Vagina (tissue), 2 donors: ENCODE measurements at regions not wholly inside any gene's neighbourhood (a gene's known extent, or its start where the extent isn't known, plus 50 kb on each side); places are given as distances from the start of the nearest gene placed in this dataset.

Source experiments
- DNase-seq, 2 donors: peaks; one replicate each; pipeline ENCODE4 v3.0.0-alpha.2; 2017; ENCODE audit errors: extremely low spot score in 2 of 2
- H3K27ac ChIP-seq: fragments of 200-600 bp; sonication (generic); one replicate; pipeline ENCODE4 v1.5.1; 2019
- H3K27me3 ChIP-seq: fragments of 200-600 bp; sonication (generic); one replicate; pipeline ENCODE4 v1.5.1; 2019
- H3K36me3 ChIP-seq, 2 donors: fragments of 200-600 bp; sonication (generic); one replicate each; pipeline ENCODE4 v1.5.1; 2017 to 2019
- H3K4me1 ChIP-seq: fragments of 200-600 bp; sonication (generic); one replicate; pipeline ENCODE4 v1.5.1; 2019
- H3K4me3 ChIP-seq, 2 donors: fragments of 200-600 bp; sonication (generic); 1 replicate in 1 of 2; 2 replicates in 1 of 2; pipeline ENCODE4 v1.5.1; 2016 to 2019
- H3K9me3 ChIP-seq: fragments of 200-600 bp; sonication (generic); one replicate; pipeline ENCODE4 v1.5.1; 2019
- POLR2A ChIP-seq, 2 donors: fragments of 450-650 bp; IDR thresholded peaks; one replicate each; pipeline ENCODE4 v1.6.1; 2017; ENCODE audit warnings: antibody characterized with exemption in 2 of 2, mild to moderate bottlenecking in 2 of 2, moderate library complexity in 2 of 2
- POLR2AphosphoS5 ChIP-seq, 2 donors: sonication (generic); formaldehyde crosslinking; IDR thresholded peaks; one replicate each; pipeline ENCODE4 v1.9.0; 2017; ENCODE audit warnings: antibody characterized with exemption in 2 of 2, mild to moderate bottlenecking in 2 of 2, low read depth in 1 of 2; ENCODE audit not compliant: insufficient read depth in 1 of 2
- intact Hi-C: fragments of 100-400 bp; cut with DNase I; formaldehyde crosslinking; loops from one replicate; pipeline ENCODE4 v1.15.1; 2023
- TF ChIP-seq, protein P1 (sequence below), 3 experiments: fragments of 450-650 bp in 2 of 3; fragments of 200-600 bp in 1 of 3; sonication (generic) in 1 of 3; IDR thresholded peaks; one replicate each; pipeline ENCODE4 v1.5.1; 2017 to 2019; ENCODE audit warnings: antibody characterized with exemption in 3 of 3, mild to moderate bottlenecking in 2 of 3, moderate library complexity in 2 of 3

- H3K4me1 ChIP-seq: peaks cover 16% of the 10 kb centered on the region
- H3K36me3 ChIP-seq: no peaks in the 10 kb centered on the region
- H3K4me3 ChIP-seq: no peak overlapping the region
- no peak overlapping the region for H3K27ac ChIP-seq
- no peaks in the 10 kb centered on the region for H3K27me3 ChIP-seq
- DNase-seq: no peak
- intact Hi-C loops: no loop called here
- TF ChIP-seq POLR2AphosphoS5 (IDR thresholded peaks at IDR 0.05; ENCODE audit: insufficient read depth in 1 of 2, low read depth in 1 of 2) (no peak), POLR2A (IDR thresholded peaks at IDR 0.05) (no peak)
- TF ChIP-seq, protein P1, sequence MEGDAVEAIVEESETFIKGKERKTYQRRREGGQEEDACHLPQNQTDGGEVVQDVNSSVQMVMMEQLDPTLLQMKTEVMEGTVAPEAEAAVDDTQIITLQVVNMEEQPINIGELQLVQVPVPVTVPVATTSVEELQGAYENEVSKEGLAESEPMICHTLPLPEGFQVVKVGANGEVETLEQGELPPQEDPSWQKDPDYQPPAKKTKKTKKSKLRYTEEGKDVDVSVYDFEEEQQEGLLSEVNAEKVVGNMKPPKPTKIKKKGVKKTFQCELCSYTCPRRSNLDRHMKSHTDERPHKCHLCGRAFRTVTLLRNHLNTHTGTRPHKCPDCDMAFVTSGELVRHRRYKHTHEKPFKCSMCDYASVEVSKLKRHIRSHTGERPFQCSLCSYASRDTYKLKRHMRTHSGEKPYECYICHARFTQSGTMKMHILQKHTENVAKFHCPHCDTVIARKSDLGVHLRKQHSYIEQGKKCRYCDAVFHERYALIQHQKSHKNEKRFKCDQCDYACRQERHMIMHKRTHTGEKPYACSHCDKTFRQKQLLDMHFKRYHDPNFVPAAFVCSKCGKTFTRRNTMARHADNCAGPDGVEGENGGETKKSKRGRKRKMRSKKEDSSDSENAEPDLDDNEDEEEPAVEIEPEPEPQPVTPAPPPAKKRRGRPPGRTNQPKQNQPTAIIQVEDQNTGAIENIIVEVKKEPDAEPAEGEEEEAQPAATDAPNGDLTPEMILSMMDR (IDR thresholded peaks at IDR 0.05): no peak
- no peaks in the 10 kb centered on the region for H3K9me3 ChIP-seq
These were observed 68.6 kb upstream of the COG2 start for GRCh38 chr1:230573658-230574057.

DNA sequence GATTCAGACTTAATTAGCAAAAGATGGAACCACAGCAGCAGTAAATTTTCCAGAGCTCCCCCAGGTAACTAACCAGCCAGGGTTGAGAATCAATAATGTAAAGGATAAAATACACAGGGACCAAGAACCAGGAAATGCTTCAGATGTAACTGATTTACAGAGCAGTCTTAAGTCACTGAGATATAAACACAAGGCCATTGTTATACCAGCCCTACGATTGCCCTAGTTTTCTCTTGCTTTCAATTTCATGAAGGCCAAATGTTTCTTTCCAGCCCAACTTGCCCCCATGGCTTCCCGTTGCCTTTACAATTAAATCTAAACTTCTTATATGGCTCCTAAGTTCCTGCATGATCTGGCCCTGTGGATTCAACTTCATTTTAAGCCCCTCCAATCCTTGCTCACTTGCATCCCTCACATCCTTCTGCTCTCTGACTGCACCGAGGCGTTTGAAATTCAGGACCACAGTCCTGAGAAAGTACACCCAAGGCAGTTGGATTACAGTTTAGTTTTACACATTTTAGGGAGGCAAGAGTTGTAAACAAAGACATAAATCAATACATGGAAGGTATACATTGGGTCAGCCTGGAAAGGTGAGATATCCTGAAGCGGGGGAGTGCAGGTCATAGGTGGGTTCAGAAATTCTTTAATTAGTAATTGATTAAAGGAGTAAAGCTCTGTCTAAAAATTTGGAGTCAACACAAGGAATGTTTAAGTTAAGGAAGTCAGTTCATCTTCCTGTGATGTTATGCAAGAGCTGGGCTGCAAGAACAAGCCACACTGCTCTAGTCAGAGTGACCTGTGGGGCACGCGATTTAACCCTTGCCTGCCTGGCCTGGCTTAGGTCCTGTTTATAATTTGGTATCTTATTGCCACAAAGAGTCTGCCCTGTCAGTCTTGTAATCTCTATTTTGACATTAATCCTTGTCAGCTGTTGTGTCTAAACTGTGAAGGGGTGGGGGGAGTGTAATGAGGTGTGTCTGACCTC, 69.9 kb upstream of the COG2 start:
- no peaks in the 10 kb centered on the region for H3K9me3 ChIP-seq
- DNase-seq: no peak
- H3K27ac ChIP-seq: no peak overlapping the region
- no peaks in the 10 kb centered on the region for H3K27me3 ChIP-seq
- H3K4me1 ChIP-seq: peaks cover 16% of the 10 kb centered on the region
- intact Hi-C loops: no loop called here
- H3K36me3 ChIP-seq: no peaks in the 10 kb centered on the region
- TF ChIP-seq POLR2AphosphoS5 (IDR thresholded peaks at IDR 0.05; ENCODE audit: insufficient read depth in 1 of 2, low read depth in 1 of 2) (no peak), POLR2A (IDR thresholded peaks at IDR 0.05) (no peak)
- TF ChIP-seq, protein P1 (IDR thresholded peaks at IDR 0.05): no peak
- H3K4me3 ChIP-seq: no peak overlapping the region

GRCh38 chr1:230570724-230571360, 71.4 kb upstream of the COG2 start:
- no peak for DNase-seq
- intact Hi-C loops: no loop called here
- Histone ChIP-seq H3K27ac (no peak overlapping the region), H3K4me1 (peaks cover 16% of the 10 kb centered on the region), H3K9me3 (no peaks in the 10 kb centered on the region), H3K36me3 (no peaks in the 10 kb centered on the region), H3K4me3 (no peak overlapping the region), H3K27me3 (no peaks in the 10 kb centered on the region)
- TF ChIP-seq, protein P1 (IDR thresholded peaks at IDR 0.05): no peak
- TF ChIP-seq POLR2AphosphoS5 (IDR thresholded peaks at IDR 0.05; ENCODE audit: insufficient read depth in 1 of 2, low read depth in 1 of 2) (no peak), POLR2A (IDR thresholded peaks at IDR 0.05) (no peak)

DNA sequence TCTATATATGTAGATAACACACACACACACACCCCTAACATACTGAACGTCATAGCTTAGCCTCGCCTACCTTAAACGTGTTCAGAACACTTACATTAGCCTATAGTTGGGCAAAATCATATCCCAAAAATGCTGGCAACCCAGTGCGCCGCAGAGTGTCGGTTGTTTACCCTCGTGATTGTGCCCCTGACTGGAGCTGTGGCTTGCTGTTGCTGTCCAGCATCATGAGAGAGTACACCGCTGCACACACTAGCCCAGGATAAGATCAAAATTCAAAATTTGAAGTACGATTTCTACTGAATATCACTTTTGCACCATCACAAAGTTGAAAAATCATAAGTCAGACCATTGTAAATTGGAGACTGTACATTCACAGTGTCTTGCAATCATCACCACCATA, 73.1 kb upstream of the COG2 start:
- no peak for DNase-seq
- no peaks in the 10 kb centered on the region for H3K36me3 ChIP-seq
- intact Hi-C loops: no loop called here
- H3K27me3 ChIP-seq: no peaks in the 10 kb centered on the region
- no peak overlapping the region for H3K27ac ChIP-seq
- H3K4me3 ChIP-seq: no peak overlapping the region
- H3K9me3 ChIP-seq: no peaks in the 10 kb centered on the region
- peaks cover 16% of the 10 kb centered on the region for H3K4me1 ChIP-seq
- TF ChIP-seq, protein P1 (IDR thresholded peaks at IDR 0.05): no peak
- no peak for TF ChIP-seq POLR2A (IDR thresholded peaks at IDR 0.05)
- TF ChIP-seq POLR2AphosphoS5 (IDR thresholded peaks at IDR 0.05; ENCODE audit: insufficient read depth in 1 of 2, low read depth in 1 of 2): no peak
